ENCODE measurements at regions not wholly inside any gene's neighbourhood (a gene's known extent, or its start where the extent isn't known, plus 50 kb on each side); places are given as distances from the start of the nearest gene placed in this dataset.

DNA sequence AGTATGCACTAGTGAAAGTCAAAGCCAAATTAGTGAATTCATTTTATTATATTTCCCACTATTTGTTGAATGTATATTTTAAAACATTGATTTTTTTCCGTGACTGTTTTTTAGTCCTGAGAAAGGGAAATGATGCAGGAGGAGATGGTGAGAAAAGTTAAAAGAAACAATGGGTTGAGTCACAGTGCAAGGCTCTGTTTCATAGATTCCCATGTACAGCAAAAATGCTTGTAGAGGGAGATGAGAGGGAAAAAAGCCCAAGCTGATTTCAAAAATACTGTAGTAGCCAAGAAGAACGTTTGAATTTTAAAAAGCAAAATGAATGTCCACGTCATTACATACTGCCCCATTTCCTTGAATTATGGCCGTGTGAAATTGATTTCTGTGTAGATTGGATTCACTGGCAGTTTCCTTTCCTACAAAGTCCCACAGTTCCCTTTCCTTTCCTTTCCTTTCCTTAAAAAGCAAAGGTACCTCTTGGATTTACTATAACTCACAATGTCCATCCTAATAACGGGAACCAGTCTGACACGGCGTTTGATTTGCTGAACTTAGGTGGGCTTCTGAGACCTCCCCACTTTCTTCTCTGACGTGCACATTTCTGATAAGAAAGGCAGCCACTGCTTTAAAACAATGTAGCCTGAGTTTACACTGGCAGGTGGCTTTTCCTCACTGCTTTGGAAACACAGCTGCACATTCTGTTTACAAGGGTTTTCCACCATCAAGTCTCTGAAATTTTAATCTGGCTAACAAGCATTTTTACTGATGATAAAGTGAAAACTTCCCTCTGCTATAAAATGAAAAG, 63.7 kb downstream of the SPCS3 start:
- no peak for DNase-seq

DNA sequence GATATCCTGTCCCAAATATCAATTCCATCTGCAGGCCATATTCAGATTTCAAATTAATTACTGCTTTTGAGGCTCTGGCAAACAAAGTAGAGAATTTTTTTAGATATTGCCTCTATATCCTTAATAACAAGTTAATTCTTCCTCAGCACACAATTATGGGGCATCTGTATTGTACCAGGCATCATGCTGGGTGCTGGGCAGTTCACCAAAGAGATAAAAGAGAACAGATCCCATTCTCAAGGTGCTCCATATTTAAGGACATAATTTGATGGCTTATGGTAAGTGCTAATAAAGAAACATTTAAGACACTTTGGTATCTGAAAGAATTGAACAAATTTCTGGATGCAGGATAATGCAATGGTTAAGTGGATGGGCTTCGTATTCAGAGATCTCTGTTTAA, 65.8 kb downstream of the SPCS3 start:
- no peak for DNase-seq

DNA sequence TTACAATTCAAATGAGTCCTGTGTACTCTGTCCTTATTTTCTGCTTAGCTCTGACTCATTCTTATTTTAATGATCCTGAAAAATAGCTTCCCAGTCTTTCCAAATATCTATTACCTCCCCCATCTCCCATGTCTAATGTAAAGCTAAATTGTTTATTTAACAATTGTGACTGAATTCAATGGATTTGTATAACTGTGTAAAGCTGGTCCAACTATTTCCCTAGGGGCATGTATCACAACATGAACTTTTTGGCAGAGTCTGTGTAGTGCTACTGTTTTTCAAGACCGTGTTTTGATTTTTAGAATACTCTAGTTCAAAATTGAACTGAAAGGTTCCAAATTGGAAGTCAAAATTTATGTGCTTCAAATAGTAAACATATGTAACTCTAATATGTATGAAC, 67.8 kb downstream of the SPCS3 start:
- DNase-seq: no peak

DNA sequence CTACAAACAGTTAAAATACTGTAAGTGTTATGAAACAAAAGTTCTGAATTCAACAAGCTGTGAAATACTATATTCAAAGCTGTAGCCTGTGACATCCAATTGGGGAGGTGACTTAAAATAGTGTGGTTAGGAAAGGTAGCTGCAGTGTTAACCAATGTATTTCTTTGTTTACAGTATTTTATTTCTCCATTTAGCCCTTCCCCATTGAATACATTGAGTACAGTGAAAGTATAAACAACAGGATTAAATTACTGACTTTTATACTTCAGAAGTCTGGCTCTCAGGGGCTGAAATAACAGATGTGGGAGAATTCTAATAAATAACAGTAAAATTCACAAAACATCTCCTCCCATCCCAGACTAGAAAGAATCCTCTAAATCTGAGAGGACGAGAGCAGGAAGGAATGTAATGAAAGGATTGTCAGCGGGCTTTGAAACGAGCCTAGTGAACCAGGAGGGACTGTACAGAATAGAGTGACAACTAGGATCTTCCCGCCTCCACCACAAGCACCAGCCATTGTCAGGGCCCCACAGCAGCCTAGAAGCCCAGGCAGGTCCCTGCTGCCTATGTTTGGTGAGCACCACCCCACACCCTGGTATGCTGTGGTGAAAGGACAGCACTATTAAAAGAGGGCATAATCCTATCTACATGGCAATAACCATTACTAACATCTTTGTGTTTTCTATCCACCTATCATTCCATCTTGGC, 73.7 kb downstream of the SPCS3 start:
- DNase-seq: no peak

DNA sequence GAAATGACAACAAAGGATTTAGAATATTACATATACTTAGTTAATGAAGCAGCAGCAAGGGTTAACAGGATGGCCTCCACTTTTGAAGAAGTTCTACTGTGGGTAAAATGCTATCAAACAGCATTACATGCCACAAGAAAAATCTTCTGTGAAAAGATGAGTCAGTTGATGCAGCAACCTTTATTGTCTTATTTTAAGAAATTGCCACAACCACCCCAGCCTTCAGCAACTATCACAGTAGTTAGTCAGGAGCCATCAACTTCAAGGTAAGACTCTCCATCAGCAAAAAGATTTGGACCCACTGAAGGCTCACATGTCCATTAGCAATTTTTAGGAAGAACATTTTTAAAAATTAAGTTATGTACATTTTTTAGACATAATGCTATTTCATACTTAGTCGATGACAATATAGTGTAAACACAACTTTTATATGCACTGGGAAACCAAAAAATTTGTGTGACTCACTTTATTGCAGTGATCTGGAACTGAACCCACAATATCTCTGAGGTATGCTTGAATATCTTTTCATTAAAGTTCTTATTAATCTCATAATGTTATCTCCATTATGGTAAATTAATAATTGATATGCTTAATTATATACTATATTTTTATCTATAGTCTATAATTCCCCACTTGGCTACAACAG, 81.2 kb downstream of the SPCS3 start:
- DNase-seq: no peak

DNA sequence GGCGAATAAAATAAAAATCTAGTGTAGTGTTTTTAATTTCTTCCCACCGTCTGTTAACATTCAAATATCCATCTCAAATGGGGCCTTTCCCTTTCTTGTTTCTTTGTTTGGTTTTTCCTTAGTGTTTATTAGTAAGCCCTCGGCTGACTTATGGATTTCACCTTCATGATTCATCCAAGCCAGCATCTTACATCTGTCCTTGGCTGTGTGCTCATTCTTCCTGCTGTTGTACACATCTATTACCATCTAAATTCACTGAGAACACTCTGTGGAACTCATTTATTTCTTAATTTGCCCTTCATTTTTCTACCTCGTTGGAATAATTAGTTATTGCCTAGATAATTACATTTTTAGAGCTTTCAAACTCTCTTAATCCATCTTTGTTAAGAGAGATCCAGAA, 84.9 kb downstream of the SPCS3 start:
- no peak for DNase-seq

DNA sequence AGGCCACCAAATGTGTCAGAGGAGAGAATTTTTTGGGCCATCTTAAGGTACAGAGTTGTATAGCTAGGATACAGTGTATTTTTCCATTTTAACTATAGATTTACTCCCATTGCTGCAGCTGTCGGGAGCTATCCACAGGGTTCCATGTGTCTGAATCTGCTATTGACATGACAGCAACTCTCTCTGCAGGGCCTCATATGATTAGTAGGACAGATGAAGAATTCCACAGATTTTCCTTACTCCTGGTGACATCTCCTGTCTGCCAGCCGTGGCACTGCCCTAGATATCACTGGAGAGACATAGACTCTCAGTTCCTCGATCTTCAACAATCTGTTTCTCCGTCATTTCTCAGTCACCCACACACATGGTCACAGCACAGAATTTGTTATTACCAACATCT, 86.5 kb downstream of the SPCS3 start:
- DNase-seq: no peak

DNA sequence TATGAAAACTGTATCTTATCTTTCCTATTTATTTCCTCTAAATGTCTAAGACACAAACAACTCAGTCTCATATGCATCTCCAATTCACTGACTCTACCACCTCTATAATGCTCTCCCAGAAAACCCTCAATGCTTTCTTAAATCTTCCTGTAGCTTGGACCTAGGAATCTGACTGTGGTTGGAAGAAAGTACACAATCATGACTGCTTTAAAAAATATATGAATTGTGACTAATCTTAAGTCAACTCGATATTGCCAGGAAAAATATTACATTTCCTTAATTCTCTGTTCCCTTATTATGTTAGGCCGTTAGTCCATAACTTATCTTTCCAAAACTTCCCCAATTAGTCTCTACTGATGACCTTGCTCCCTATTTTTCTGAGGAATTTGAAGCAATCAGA, 87.0 kb downstream of the SPCS3 start:
- DNase-seq: no peak

DNA sequence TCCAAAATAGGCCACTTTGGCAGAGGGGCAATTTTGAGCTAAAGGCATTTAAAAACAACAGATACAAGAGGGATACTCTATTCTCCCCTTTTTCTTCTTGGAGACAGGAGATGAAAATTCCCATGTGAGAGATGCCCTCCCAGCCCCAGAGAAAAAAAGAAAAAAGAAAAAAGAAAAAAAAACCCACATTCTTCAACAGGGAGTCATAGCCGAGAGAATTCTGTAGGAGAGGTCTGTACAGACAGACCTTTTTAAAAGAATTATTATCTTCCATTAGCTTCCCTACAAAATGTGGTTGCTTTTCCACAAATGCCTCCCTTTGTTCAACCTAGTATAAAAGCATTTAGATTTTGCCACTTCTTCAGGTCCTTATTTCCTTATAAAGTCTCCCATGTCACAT, 89.9 kb downstream of the SPCS3 start:
- no peak for DNase-seq

DNA sequence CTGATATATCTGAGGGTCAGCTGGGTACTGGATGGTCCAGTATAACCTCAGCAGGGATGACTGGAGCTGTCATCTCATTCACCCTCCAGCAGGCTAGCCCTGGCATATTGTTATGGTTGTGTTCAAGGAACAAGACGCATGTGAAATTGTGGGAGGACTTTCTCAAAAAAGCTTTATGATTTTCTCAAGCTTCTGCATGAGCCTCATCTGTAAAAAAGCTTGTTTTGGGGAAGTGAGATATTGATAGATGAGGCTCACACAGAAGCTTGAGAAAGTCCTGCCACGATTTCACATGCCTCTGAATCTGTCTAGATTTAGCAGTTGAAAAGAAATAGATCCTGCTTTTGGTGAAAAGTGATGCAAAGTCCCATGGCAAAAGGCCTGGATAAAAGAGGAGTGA, 93.4 kb downstream of the SPCS3 start:
- DNase-seq: no peak

DNA sequence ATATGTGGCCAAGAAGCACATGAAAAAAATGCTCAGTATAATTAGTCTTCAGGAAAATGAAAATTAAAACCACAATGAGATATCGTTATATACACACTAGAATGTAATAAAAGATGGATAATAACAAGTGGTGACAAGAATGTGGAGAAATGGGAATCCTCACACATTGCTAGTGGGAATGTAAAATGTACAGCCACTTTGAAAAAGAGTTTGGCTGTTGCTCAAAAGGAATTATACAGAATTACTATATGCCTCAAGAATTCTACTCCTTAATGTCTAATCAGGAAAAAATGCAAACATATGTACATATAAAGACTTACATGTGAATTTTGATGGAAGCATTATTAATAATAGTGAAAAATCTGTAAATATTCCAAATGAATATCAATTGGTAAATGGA, 102.2 kb downstream of the SPCS3 start:
- no peak for DNase-seq

DNA sequence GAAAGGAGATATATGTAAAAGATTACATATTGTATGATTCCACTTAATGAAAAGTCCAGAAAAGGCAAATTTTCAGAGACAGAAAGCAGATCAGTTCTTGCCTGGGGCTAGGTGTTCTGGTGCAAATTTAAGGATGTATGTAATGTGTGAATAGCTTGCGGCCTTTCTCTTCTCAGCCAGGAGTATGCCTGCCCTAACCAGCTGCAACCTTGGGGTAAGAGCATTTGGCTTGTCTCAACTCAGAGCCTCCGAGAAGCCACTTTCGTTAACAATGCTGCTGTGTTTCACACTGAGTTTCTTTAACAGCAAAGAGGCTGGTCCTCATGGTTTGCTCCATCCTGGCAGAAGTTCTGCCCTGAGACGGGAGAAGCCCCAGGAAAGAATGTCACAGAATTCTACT, 102.7 kb downstream of the SPCS3 start:
- DNase-seq: no peak

DNA sequence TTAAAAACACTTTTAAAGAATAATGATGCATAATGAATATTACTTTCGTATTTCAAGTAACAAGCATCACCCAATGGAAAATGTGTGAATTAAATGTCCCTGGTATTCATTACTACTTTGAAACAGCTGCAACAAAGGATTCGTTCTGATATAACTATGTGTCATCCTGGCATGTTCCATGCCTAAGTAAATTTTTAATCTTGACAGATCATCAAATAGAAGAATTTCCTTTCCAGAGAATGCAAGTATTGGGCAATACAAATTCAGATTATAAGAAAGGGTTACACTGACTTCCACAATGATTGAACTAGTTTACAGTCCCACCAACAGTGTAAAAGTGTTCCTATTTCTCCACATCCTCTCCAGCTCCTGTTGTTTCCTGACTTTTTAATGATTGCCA, 105.3 kb downstream of the SPCS3 start:
- no peak for DNase-seq

DNA sequence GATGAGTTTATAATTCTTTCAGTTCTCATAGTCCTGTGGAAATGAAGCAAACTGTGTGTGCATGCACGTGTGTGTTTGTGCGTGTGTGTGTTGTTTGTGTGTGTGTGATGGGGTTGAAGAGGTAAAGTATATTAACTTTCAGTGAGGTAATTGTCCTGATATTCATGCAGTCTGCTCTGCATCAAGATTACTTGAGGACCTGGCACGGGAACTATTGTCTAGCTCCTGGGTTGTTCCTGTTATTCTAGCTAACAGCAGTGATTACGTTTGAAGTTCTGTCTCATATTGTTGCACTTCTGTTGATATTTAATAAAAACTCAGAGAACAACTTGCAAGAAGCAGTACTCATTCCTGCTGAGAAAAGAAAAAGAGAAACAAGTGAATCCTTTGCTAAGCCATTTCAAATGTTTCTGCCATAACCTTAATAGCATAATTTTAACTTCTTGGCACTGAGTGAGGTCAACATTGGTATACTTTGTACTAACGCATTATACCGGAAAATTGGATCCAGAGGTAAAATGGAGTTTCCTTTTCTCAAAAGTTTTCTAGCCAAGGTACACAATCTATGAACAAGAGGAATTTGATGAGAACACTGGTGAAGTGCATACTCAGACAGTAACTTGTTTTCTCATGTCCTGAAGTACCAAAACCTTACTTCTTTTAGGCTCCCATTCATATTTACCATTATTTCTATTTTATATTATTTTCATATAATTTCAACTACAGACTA, 113.2 kb downstream of the SPCS3 start:
- DNase-seq: no peak

DNA sequence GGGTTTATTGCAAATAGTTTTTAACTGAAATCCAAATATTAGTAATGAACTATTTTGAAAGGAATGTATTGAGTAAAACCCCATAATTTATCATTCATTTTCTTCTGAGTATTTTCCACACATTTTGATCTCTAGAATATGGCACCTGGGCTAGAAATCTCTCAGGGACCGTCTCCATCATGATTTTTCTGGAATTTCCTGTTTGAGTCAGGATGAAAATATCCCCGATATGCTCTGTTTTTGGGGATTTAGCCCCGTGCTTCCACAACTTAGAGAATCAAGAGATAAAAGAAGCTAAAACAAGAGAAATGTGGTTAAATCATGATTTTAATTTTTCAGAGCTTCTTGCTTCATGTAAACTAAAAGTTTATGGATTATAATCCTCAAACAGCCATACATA, 114.2 kb downstream of the SPCS3 start:
- no peak for DNase-seq

DNA sequence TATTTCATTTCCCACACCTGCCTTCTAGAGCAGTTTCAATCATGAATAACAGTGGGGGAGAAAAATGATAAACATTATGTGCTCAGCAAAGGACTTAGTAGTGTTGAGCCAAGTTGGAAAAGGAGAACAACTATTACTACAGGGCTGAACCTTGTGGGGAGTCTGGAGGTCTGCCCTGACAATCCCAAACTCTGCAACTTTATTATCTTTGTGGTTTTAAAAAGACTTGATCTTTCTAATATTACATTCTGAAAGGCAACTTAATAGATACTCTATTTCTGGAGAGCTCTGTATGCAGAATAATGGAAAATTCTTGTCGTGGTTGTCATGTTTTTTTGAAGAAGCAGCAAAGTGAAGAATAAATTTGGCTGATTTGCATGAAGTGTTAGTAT, 116.1 kb downstream of the SPCS3 start:
- DNase-seq: no peak

DNA sequence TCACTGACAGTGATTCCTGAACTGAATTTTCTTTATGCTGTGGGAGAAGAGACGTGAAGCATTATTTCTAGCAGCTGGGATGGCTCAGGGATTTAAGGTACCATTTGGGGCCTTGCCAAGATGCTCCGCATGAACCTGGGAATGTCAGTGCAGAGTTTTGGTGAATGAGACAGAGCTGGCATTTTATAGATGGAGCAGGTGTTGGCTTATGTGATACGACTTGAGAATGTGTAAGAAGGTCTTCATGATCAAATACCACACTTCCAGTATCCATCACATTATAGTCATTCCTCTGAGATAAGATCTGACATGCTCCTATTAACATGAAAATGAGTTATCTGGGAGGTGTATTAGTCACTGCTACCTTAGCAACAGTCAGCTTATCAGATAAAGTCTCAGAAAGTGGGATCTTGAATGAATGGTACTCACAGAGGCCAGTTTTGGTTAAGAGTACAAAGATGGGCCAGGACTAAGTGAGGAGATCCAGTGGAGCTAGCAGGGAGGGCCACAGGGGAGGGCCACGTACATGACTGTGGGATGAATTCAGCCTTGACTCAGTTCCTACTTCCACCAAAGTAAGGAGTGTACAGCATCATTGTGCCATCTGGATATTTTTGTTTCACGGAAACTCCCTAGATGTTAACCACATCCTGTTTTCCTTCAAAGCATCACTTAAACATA, 116.7 kb downstream of the SPCS3 start:
- no peak for DNase-seq

DNA sequence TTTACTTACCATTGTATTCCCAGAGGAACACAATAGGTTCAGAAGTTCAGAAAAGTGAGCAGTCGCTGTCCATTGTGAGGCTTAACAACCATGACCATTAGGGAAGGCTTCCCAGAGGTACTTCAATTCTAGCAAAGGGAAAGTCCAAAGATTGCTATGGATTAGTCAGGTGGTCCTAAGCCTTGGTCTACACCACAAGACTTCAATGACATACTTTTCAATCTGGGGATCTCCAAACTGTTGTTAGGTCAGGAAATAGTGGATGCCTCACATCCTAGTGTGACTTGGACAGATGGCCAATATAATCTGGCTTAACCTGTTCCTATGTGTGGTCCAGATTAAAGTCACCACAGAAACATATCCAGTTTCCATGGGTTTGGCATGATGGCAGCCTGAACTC, 118.0 kb downstream of the SPCS3 start:
- DNase-seq: no peak

DNA sequence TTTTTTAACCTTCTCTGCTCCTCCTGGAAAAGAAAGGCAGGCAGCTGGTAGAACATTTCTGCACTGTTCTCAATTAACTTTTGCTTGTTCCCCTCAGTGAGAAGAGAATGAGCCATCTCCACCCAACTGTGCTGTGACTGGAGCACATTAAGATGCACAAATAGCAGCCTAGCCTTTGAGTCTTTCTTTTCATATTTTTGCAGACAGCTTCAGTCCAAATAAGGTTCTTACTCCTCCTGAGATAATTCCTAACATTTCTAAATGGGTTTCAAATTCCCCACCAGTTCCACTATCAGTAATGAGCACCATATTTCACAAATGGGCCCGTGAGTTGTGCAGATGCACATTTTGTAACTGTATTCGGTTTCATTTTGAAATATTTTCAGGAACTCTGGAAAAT, 118.6 kb downstream of the SPCS3 start:
- no peak for DNase-seq

DNA sequence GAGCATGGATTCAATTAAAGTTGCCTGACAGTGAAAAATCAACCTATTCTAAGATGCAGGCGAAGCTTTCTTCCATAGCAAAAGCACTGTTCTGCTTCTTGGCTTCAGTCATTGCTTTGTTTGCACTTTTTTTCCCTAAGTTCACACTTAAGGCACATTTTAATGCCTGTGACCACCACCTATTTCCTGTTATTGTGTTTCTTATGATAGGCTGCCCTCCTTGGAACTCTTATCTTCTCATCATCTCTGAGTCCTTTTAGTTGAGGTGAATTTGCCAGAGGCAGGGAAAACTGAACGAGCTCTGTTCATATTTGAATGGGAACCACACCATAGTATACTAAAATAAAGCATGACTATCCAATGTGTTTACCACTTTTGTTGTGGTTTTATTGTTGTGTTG, 119.8 kb downstream of the SPCS3 start:
- DNase-seq: no peak

DNA sequence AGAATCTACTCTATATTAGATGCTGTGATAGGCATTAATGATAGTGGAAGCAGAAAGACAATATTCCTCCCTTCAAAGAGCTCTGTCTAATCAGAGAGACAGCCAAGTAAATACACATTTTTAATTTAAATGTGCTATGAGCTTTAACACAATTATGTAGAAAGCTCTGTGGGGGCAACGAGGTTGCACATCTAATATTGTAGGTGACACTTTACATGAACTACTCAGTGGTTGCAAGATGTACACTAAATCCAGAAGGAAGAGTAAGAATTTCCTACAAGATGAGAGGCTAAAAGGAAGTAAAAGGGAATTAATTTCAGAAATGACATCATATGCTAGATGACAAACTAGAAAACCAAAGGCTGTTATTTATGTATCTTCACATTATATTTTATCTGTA, 120.9 kb downstream of the SPCS3 start:
- DNase-seq: no peak

DNA sequence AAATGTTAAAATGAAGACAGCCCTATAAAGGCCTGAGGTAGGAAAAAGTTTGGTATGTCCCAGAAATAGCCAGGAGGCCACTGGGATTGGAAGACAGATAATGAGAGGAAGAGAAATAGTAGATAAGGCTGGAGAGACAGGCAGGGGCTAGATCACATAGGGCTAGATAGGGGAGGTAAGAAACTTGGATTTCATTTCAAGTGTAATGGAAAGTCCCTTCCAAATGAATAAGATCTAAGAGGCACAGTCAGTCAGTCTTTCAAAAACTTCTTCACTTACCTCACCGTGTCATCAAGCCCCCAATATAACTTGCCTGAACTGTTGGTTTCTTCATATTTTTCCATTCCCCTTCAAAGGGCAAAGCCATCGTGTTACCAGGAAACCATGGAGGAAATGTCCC, 121.8 kb downstream of the SPCS3 start:
- no peak for DNase-seq

DNA sequence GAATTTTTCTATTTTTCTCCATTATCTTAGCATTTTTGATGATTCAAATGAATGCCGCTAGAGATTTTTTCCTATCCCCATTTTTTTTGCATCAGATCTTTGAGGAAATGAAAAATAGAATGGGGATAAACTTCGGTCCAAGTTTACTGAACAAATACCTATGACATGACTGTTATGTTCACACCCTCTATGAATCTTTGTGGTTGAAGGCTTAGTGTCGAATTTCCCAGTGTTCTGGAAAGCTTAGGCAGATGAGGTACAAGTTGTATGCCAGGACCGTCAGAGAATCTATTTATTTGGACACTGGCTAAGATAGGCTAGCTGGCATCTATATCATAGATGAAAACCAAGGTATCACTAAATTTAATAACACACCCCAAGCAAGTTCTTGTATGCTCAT, 123.4 kb downstream of the SPCS3 start:
- DNase-seq: no peak
